ENCODE measurements at regions not wholly inside any gene's neighbourhood (a gene's known extent, or its start where the extent isn't known, plus 50 kb on each side); places are given as distances from the start of the nearest gene placed in this dataset.

- no peak for TF ChIP-seq CTCF (IDR thresholded peaks at IDR 0.05; ENCODE audit: insufficient read depth, low read length)
- TF ChIP-seq GABPA (IDR thresholded peaks at IDR 0.05; ENCODE audit: low read depth), result no peak
These were observed 249.0 kb downstream of the TMEM167A start for GRCh38 chr5:82828211-82828610.

Data from HL-60 (cell line).